ENCODE measurements at regions not wholly inside any gene's neighbourhood (a gene's known extent, or its start where the extent isn't known, plus 50 kb on each side); places are given as distances from the start of the nearest gene placed in this dataset.
"Not testable (repeated sequence)": the region's sequence is repeated elsewhere in the genome, so short reads cannot be mapped to it uniquely, and the experiment has no call there.

- DNase-seq (ENCODE audit: low spot score) = no peak
Observed at GRCh38 chr3:147333098-147333497, 73.2 kb downstream of the ZIC4 start.

DNA sequence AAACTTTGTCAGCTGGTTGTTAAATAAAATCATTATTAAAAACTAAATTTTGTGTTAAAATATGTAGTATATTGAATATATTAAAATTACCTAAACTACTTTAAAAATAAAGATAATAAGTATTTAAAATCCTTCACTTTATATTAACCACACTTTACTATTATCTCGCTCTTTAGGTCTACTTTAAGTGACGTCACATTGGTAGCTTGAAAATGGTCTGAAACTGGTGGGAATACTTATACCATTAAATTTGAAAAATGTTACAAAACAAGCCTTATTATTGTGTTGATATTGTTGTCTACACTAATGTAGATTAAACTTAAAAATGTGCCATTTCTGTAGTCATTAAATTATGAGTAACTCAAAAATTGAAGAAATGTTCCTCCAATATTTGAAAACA lies 77.6 kb downstream of the ZIC4 start:
- DNase-seq (ENCODE audit: low spot score) = no peak

GRCh38 chr3:147324356-147324755 lies 82.0 kb downstream of the ZIC4 start:
- no peak for DNase-seq (ENCODE audit: low spot score)

- no peak for DNase-seq (ENCODE audit: low spot score)
Observed at GRCh38 chr3:147318900-147319299, 87.4 kb downstream of the ZIC4 start.

GRCh38 chr3:147317080-147317479 lies 89.3 kb downstream of the ZIC4 start:
- not testable (repeated sequence) for DNase-seq (ENCODE audit: low spot score)

DNA sequence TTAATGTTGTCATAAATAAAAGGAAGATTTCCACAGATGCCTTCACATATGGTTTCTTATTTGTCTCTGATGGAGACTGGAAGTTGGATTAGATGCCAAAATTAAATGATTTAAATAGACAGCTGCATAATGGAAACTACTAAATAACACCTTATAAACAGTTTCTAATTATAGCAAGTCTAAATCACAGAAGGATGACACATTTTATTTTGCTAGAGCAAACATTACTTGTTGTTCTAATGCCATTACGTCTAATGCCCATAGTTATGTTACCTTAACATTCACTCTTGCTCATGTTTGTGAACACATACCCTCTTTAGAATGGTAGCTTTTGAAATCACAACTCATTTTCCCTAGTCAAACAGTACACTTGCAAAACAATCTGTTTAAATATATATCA lies 92.8 kb downstream of the ZIC4 start:
- no peak for DNase-seq (ENCODE audit: low spot score)

GRCh38 chr3:147312786-147313280 lies 93.5 kb downstream of the ZIC4 start:
- no peak for DNase-seq (ENCODE audit: low spot score)

DNA sequence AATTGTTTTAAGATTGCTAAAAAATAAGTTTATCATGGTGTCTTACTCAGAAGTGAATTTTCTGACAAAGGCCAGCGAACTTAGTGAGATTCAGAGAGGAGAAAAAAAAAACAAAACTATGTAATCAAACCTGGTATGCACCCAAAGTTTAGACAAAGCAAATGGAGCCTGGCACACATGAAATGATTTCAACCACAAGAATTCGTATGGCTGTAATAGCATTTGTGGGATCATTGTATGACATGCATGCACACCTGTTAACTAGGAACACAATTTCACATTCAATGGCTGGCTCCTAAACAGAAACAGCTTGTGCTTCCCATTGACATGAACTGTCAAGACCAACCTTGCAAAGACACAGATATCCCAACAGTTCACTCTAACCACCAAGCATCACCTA lies 94.6 kb downstream of the ZIC4 start:
- no peak for DNase-seq (ENCODE audit: low spot score)

- DNase-seq (ENCODE audit: low spot score) = no peak
Observed at GRCh38 chr3:147305533-147306250, 100.7 kb downstream of the ZIC4 start.

DNA sequence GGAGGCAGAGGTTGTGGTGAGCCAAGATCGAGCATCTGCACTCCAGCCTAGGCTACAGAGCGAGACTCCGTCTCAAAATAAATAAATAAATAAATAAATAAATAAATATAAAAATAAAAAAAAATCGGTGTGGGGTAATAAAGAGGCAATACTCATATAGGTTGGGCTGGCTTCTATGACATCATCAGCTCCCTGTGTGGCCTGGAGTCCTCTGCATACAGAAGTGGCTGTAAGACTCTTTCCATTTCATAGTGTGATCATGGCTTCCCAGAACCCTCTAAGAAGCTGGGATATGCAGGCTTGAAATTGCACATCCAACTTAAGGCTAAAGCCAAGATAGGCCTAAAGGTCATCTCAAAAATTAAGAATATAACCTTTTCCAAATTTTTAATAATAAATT lies 101.6 kb downstream of the ZIC4 start:
- DNase-seq (ENCODE audit: low spot score) = no peak

- no peak for DNase-seq (ENCODE audit: low spot score)
Observed at GRCh38 chr3:147301781-147302180, 104.6 kb downstream of the ZIC4 start.

GRCh38 chr3:147299656-147300055 lies 106.7 kb downstream of the ZIC4 start:
- no peak for DNase-seq (ENCODE audit: low spot score)

GRCh38 chr3:147298511-147298982 lies 107.8 kb downstream of the ZIC4 start:
- DNase-seq (ENCODE audit: low spot score) = no peak

DNA sequence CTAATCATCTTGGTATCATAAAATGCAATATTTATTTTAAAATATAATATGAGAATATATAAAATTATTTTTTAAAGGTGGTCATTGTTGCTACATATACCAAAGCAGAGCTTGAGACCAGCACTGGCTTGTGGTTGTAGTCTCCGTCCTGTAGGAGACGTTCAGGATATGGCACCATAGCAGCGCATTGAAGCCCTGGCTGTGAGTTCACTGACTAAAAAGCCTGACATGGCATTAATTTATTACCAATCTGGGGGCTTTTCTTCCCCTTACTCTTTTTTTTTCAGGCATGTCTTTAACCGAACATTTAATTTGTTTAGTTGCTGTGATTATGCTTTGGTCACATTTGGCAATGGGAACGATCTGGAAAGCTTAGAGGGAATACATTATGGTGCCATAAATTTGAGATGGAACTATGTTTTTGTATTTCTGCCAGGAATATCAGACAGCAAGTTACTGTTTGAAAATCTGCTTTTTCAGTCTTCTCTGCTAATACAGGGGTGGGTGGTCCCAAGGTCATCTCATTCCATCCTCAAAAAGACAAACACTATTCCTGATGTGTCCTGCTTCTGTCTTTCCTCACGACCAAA lies 108.5 kb downstream of the ZIC4 start:
- DNase-seq (ENCODE audit: low spot score) = no peak

DNA sequence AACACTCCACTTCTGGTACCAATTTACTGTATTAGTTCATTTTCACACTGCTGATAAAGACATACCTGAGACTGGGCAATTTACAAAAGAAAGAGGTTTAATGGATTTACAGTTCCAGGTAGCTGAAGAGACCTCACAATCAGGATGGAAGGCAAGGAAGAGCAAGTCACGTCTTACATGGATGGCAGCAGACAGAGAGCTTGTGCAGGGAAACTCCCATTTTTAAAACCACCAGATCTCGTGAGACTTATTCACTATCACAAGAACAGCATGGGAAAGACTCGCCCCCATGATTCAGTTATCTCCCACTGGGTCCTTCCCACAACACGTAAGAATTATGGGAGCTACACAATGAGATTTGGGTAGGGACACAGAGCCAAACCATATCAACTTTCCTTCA lies 119.0 kb downstream of the ZIC4 start:
- not testable (repeated sequence) for DNase-seq (ENCODE audit: low spot score)

GRCh38 chr3:147269907-147270306 lies 136.4 kb downstream of the ZIC4 start:
- DNase-seq (ENCODE audit: low spot score) = no peak

- no peak for DNase-seq (ENCODE audit: low spot score)
Observed at GRCh38 chr3:147267434-147267833, 138.9 kb downstream of the ZIC4 start.

GRCh38 chr3:147257944-147258343 lies 148.4 kb downstream of the ZIC4 start:
- DNase-seq (ENCODE audit: low spot score) = no peak

GRCh38 chr3:147256739-147257138 lies 149.6 kb downstream of the ZIC4 start:
- no peak for DNase-seq (ENCODE audit: low spot score)

DNA sequence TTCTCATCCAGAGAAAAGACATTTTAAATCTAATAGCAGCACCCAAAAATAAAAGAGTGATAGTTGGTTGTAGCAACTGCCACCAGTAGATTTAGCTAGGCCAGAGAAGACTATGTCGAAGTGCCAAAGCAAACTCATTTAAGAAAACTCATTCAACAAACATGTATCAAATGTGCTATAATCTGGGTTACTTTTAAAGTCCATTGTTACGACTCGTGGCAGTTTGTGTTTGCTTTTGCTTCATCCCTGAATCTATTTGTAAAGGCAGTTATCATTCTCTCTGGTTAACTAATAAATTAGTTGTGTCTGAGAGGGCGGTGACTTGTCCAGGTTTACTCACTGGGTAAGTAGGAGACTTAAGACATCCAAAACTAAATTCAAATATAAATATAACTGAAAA lies 159.4 kb downstream of the ZIC4 start:
- DNase-seq (ENCODE audit: low spot score) = no peak

- DNase-seq (ENCODE audit: low spot score) = not testable (repeated sequence)
Observed at GRCh38 chr3:147245638-147246037, 160.7 kb downstream of the ZIC4 start.

GRCh38 chr3:147245022-147245421 lies 161.3 kb downstream of the ZIC4 start:
- peak; percentile 26 for DNase-seq (ENCODE audit: low spot score)

DNA sequence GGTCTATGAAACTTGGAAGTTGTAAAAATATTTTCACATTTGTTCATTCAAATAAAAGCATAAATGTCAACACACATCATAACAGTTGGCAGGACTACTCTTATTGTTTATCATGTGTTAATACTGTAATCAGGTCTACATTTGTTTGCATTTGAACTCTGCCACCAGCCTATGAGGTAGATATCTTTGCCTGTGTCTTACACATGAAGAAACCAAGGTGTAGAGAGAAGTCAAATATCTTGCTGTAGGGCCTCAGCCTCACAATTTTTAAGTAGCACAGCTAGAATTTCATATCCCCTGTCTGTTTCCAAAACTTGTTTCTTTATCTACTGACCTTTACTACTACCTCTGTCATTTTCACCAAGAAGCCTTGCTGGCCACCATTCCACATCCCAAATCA lies 161.9 kb downstream of the ZIC4 start:
- no peak for DNase-seq (ENCODE audit: low spot score)

- no peak for DNase-seq (ENCODE audit: low spot score)
Observed at GRCh38 chr3:147240581-147240980, 165.8 kb downstream of the ZIC4 start.

Measured in HuH-7 (cell line).